ENCODE measurements at regions not wholly inside any gene's neighbourhood (a gene's known extent, or its start where the extent isn't known, plus 50 kb on each side); places are given as distances from the start of the nearest gene placed in this dataset.

GRCh38 chr16:59605706-59606105 lies 871.6 kb upstream of the GOT2 start:
- H3K9me2 ChIP-seq (ENCODE audit: insufficient read depth, low read length) = no peaks in the 10 kb centered on the region
- H3K36me3 ChIP-seq (ENCODE audit: insufficient read depth, low read length) = no peaks in the 10 kb centered on the region
- H4K20me1 ChIP-seq (ENCODE audit: insufficient read depth) = no peaks in the 10 kb centered on the region
- H3K4me3 ChIP-seq (ENCODE audit: low read length) = no peak overlapping the region
- no peaks in the 10 kb centered on the region for H3K9me3 ChIP-seq (ENCODE audit: low read length)
- no peak overlapping the region for H2AFZ ChIP-seq (ENCODE audit: low read depth, low read length)
- H3K27me3 ChIP-seq (ENCODE audit: insufficient read depth, low read depth, low read length) = no peaks in the 10 kb centered on the region
- H3K27ac ChIP-seq (ENCODE audit: low read length) = no peak overlapping the region
- TF ChIP-seq EZH2 (IDR thresholded peaks at IDR 0.05; ENCODE audit: borderline replicate concordance, insufficient read depth, low read length, poor library complexity, severe bottlenecking) (no peak), TAF1 (IDR thresholded peaks at IDR 0.05; ENCODE audit: low read depth) (no peak), CTCF (IDR thresholded peaks at IDR 0.05; ENCODE audit: poor library complexity, severe bottlenecking) (no peak), SMC3 (conservative IDR thresholded peaks at IDR 0.05; ENCODE audit: poor library complexity) (no peak), MXI1 (conservative IDR thresholded peaks at IDR 0.05; ENCODE audit: poor library complexity, severe bottlenecking) (no peak), RAD21 (conservative IDR thresholded peaks at IDR 0.05) (no peak), EP300 (conservative IDR thresholded peaks at IDR 0.05; ENCODE audit: poor library complexity, severe bottlenecking) (no peak)
- H3K9ac ChIP-seq (ENCODE audit: low read length) = no peak overlapping the region
- H3F3A ChIP-seq (ENCODE audit: insufficient read depth, low read length, poor library complexity, severe bottlenecking) = no peaks in the 10 kb centered on the region
- H3K4me2 ChIP-seq (ENCODE audit: low read length) = no peak overlapping the region
- H3K79me2 ChIP-seq (replicated peaks; ENCODE audit: insufficient read depth, low read length) = no peaks in the 10 kb centered on the region

GRCh38 chr16:59604354-59604753 lies 870.2 kb upstream of the GOT2 start:
- no peak overlapping the region for H3K27ac ChIP-seq (ENCODE audit: low read length)
- no peaks in the 10 kb centered on the region for H3K36me3 ChIP-seq (ENCODE audit: insufficient read depth, low read length)
- no peak for TF ChIP-seq POLR2AphosphoS5 (IDR thresholded peaks at IDR 0.05)
- TF ChIP-seq EZH2 (IDR thresholded peaks at IDR 0.05; ENCODE audit: borderline replicate concordance, insufficient read depth, low read length, poor library complexity, severe bottlenecking) = no peak
- TF ChIP-seq MXI1 (conservative IDR thresholded peaks at IDR 0.05; ENCODE audit: poor library complexity, severe bottlenecking) = no peak
- no peak for TF ChIP-seq SMC3 (conservative IDR thresholded peaks at IDR 0.05; ENCODE audit: poor library complexity)
- TF ChIP-seq RAD21 (conservative IDR thresholded peaks at IDR 0.05) = no peak
- no peak for TF ChIP-seq CTCF (IDR thresholded peaks at IDR 0.05; ENCODE audit: poor library complexity, severe bottlenecking)
- TF ChIP-seq EP300 (conservative IDR thresholded peaks at IDR 0.05; ENCODE audit: poor library complexity, severe bottlenecking) = no peak
- TF ChIP-seq REST (IDR thresholded peaks at IDR 0.05; ENCODE audit: borderline replicate concordance) = no peak
- TF ChIP-seq TAF1 (IDR thresholded peaks at IDR 0.05; ENCODE audit: low read depth) = no peak
- H3K4me3 ChIP-seq (ENCODE audit: low read length) = no peak overlapping the region
- H2AFZ ChIP-seq (ENCODE audit: low read depth, low read length) = no peak overlapping the region
- H3K27me3 ChIP-seq (ENCODE audit: insufficient read depth, low read depth, low read length) = no peaks in the 10 kb centered on the region
- no peaks in the 10 kb centered on the region for H3K9me3 ChIP-seq (ENCODE audit: low read length)
- no peaks in the 10 kb centered on the region for H3F3A ChIP-seq (ENCODE audit: insufficient read depth, low read length, poor library complexity, severe bottlenecking)
- no peaks in the 10 kb centered on the region for H3K9me2 ChIP-seq (ENCODE audit: insufficient read depth, low read length)
- no peak overlapping the region for H3K9ac ChIP-seq (ENCODE audit: low read length)
- no peaks in the 10 kb centered on the region for H4K20me1 ChIP-seq (ENCODE audit: insufficient read depth)
- H3K79me2 ChIP-seq (replicated peaks; ENCODE audit: insufficient read depth, low read length) = no peaks in the 10 kb centered on the region
- no peak overlapping the region for H3K4me2 ChIP-seq (ENCODE audit: low read length)

Data from neural cell (in vitro differentiated cells).